ENCODE measurements at regions not wholly inside any gene's neighbourhood (a gene's known extent, or its start where the extent isn't known, plus 50 kb on each side); places are given as distances from the start of the nearest gene placed in this dataset.
"Not testable (repeated sequence)": the region's sequence is repeated elsewhere in the genome, so short reads cannot be mapped to it uniquely, and the experiment has no call there.

GRCh38 chr16:29298997-29299396 lies 107.5 kb downstream of the NPIPB11 start:
- TF ChIP-seq MYNN (tag by site-specific recombination; IDR thresholded peaks at IDR 0.05; ENCODE audit: borderline replicate concordance); CTCF (tag by site-specific recombination; IDR thresholded peaks at IDR 0.05): not testable (repeated sequence)
